ENCODE measurements at regions not wholly inside any gene's neighbourhood (a gene's known extent, or its start where the extent isn't known, plus 50 kb on each side); places are given as distances from the start of the nearest gene placed in this dataset.

DNA sequence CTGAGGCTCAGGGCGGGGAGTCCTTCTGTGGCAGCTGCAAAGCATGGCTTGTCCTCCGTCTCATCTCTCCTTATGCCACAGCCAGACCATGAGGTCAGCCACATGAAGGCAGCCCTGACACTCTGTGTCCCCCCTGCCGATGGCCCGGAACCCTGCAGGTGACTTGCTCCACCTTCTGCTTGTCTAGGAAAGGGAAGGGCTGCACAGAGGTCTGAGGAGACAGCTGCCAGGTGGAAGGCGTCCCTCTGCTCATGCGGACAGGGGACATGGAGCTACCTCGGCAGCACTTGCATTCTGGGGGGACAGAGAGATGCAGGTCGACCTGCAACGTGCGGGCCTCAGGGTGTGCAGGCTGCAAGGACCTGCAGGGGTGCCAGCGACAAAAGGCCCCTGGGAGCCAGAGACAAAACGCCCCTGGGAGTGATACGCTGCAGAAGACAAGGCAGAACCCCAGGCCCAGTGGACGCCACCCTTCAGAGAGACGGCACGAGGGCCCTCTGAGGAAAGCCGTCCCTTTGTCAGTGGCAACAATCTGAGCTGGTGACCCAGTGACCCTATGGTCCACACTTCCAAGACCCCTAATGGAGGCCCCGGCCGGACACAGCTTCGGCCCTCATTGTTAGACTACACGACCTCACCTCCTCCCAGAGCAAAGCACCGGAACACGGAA, 205.2 kb upstream of the PPP2R2D start:
- no peaks in the 10 kb centered on the region for H3K9me3 ChIP-seq
- DNase-seq: no peak

GRCh38 chr10:131697476-131698128, 203.2 kb upstream of the PPP2R2D start:
- Histone ChIP-seq H3K27ac (no peak overlapping the region), H3K4me1 (no peaks in the 10 kb centered on the region), H3K4me3 (no peak overlapping the region), H3K9me3 (no peaks in the 10 kb centered on the region), H3K27me3 (peaks cover 0 to 11% of the 10 kb centered on the region in 2 donors), H3K36me3 (no peaks in the 10 kb centered on the region)
- no peak for TF ChIP-seq CTCF (IDR thresholded peaks at IDR 0.05)
- intact Hi-C loops (cut with DNase I; ENCODE audit: low total_unique reads): no loop called here
- DNase-seq: no peak

More for the DNA sequence above, 205.2 kb upstream of the PPP2R2D start:
- intact Hi-C loops (cut with DNase I; ENCODE audit: low total_unique reads): no loop called here
- no peak for TF ChIP-seq CTCF (IDR thresholded peaks at IDR 0.05)
- H3K4me1 ChIP-seq: no peaks in the 10 kb centered on the region
- H3K4me3 ChIP-seq: no peak overlapping the region
- H3K27me3 ChIP-seq: peaks cover 0 to 8% of the 10 kb centered on the region in 2 donors
- H3K36me3 ChIP-seq: no peaks in the 10 kb centered on the region
- H3K27ac ChIP-seq: no peak overlapping the region

GRCh38 chr10:131698232-131698631, 202.6 kb upstream of the PPP2R2D start:
- intact Hi-C loops (cut with DNase I; ENCODE audit: low total_unique reads): no loop called here

DNA sequence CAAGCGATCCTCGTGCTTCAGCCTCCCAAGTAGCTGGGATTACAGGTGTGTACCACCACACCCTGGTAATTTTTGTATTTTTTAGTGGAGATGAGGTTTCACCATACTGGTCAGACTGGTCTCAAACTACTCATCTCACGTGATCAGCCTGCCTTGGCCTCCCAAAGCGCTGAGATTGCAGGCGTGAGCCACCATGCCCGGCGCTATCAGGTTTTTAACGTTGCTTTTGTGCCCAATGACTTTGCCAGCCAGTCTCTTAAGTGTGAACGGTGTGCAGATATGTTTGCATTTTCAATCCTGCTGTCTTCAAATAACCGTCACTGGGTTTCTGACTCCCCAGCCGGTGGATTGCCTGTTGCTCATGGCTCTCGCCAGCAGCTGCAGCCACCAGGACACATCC, 201.8 kb upstream of the PPP2R2D start:
- no peaks in the 10 kb centered on the region for H3K4me1 ChIP-seq
- H3K27me3 ChIP-seq: peaks cover 0 to 9% of the 10 kb centered on the region in 2 donors
- no peaks in the 10 kb centered on the region for H3K9me3 ChIP-seq
- TF ChIP-seq CTCF (IDR thresholded peaks at IDR 0.05): no peak
- no peak overlapping the region for H3K27ac ChIP-seq
- H3K36me3 ChIP-seq: no peaks in the 10 kb centered on the region
- no peak overlapping the region for H3K4me3 ChIP-seq
- intact Hi-C loops (cut with DNase I; ENCODE audit: low total_unique reads): no loop called here
- no peak for DNase-seq

More at GRCh38 chr10:131698232-131698631, 202.6 kb upstream of the PPP2R2D start:
- no peaks in the 10 kb centered on the region for H3K36me3 ChIP-seq
- peaks cover 0 to 11% of the 10 kb centered on the region in 2 donors for H3K27me3 ChIP-seq
- no peaks in the 10 kb centered on the region for H3K9me3 ChIP-seq
- TF ChIP-seq CTCF (IDR thresholded peaks at IDR 0.05): no peak
- H3K27ac ChIP-seq: no peak overlapping the region
- DNase-seq: no peak
- no peak overlapping the region for H3K4me3 ChIP-seq
- H3K4me1 ChIP-seq: no peaks in the 10 kb centered on the region

DNA sequence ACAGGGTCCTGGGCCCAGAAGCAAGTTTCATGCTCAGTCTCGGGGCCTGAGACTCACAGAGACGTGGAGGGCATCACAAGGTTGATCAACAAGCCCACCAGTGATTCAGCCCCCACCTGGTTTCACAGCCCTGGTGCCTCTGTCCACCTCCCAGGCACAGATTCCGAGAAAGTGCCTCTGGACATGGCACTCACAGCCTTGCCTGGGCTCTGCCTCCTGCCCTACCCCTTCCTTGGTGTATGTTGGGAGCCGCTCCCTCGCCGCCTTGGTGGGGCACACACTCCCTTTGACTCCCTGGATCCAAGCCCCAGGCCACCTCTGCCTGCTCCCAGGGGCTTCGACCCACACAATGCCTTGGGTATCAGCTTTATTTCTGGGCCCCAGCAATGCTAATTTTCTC, 200.8 kb upstream of the PPP2R2D start:
- H3K4me1 ChIP-seq: no peaks in the 10 kb centered on the region
- no peak for TF ChIP-seq CTCF (IDR thresholded peaks at IDR 0.05)
- DNase-seq: no peak

More for the DNA sequence above, 200.8 kb upstream of the PPP2R2D start:
- Histone ChIP-seq H3K9me3 (no peaks in the 10 kb centered on the region), H3K36me3 (no peaks in the 10 kb centered on the region), H3K27ac (no peak overlapping the region), H3K4me3 (no peak overlapping the region), H3K27me3 (peaks cover 0 to 9% of the 10 kb centered on the region in 2 donors)
- intact Hi-C loops (cut with DNase I; ENCODE audit: low total_unique reads): no loop called here

All from tibial artery (tissue), 4 donors.